KMS-11 (cell line): ENCODE measurements at regions not wholly inside any gene's neighbourhood (a gene's known extent, or its start where the extent isn't known, plus 50 kb on each side); places are given as distances from the start of the nearest gene placed in this dataset.

ENCODE experiments used
- H2AFZ ChIP-seq: fragments of 200-600 bp; sonication (generic); 2 replicates; pipeline ENCODE4 v1.6.1; 2016; ENCODE audit warnings: antibody characterized with exemption, mixed run types, low read depth
- H3K27ac ChIP-seq: fragments of 200-600 bp; sonication (generic); 2 replicates; pipeline ENCODE4 v1.6.1; 2016; ENCODE audit warnings: mild to moderate bottlenecking, mixed run types
- H3K27me3 ChIP-seq: fragments of 200-600 bp; sonication (generic); 2 replicates; pipeline ENCODE4 v1.6.1; 2017; ENCODE audit warnings: mild to moderate bottlenecking, low read depth, mixed run types, moderate library complexity; ENCODE audit not compliant: insufficient read depth
- H3K36me3 ChIP-seq: fragments of 200-600 bp; sonication (generic); 2 replicates; pipeline ENCODE4 v1.6.1; 2017; ENCODE audit warnings: mild to moderate bottlenecking, mixed run types; ENCODE audit not compliant: insufficient read depth
- H3K4me1 ChIP-seq: fragments of 200-600 bp; sonication (generic); 2 replicates; pipeline ENCODE4 v1.6.1; 2016; ENCODE audit warnings: mild to moderate bottlenecking, low read depth, mixed run types; ENCODE audit not compliant: poor library complexity, severe bottlenecking
- H3K4me2 ChIP-seq: fragments of 200-600 bp; sonication (generic); 2 replicates; pipeline ENCODE4 v1.7.0; 2016; ENCODE audit warnings: mild to moderate bottlenecking, mixed run types
- H3K4me3 ChIP-seq: fragments of 200-600 bp; sonication (generic); IDR thresholded peaks from 2 replicates; pipeline ENCODE4 v1.6.1; 2017; ENCODE audit warnings: low read depth, low read length, mixed read lengths; ENCODE audit not compliant: insufficient read depth
- H3K79me2 ChIP-seq: fragments of 200-600 bp; sonication (generic); 2 replicates; pipeline ENCODE4 v1.6.1; 2016; ENCODE audit warnings: low read depth, mixed run types; ENCODE audit not compliant: insufficient read depth
- H3K9ac ChIP-seq: fragments of 200-600 bp; sonication (generic); 2 replicates; pipeline ENCODE4 v1.6.1; 2016; ENCODE audit warnings: mild to moderate bottlenecking, mixed run types
- H4K20me1 ChIP-seq: fragments of 200-600 bp; sonication (generic); 2 replicates; pipeline ENCODE4 v1.6.1; 2016; ENCODE audit warnings: mild to moderate bottlenecking, mixed run types; ENCODE audit not compliant: insufficient read depth
- CTCF ChIP-seq: fragments of 200-600 bp; sonication (generic); conservative IDR thresholded peaks from 2 replicates; pipeline ENCODE4 v1.6.1; 2017; ENCODE audit warnings: low read depth, mild to moderate bottlenecking, antibody characterized with exemption, low read length, moderate library complexity, mixed read lengths

- H3K36me3 ChIP-seq = no peaks in the 10 kb centered on the region
- no peak overlapping the region for H2AFZ ChIP-seq
- no peaks in the 10 kb centered on the region for H4K20me1 ChIP-seq
- H3K4me3 ChIP-seq = no peak overlapping the region
- H3K4me1 ChIP-seq = peaks cover 8% of the 10 kb centered on the region
- no peak overlapping the region for H3K4me2 ChIP-seq
- H3K27ac ChIP-seq = no peak overlapping the region
- H3K27me3 ChIP-seq = no peaks in the 10 kb centered on the region
- H3K79me2 ChIP-seq = no peaks in the 10 kb centered on the region
- H3K9ac ChIP-seq = no peak overlapping the region
- TF ChIP-seq CTCF = no peak
Measured at GRCh38 chr3:25887907-25888306, 98.0 kb downstream of the OXSM start.

- no peak overlapping the region for H3K27ac ChIP-seq
- 0 out of 2 replicates have a peak overlapping the region, but pooled peaks have one; percentile 29 for H3K4me2 ChIP-seq
- H3K36me3 ChIP-seq = no peaks in the 10 kb centered on the region
- H3K27me3 ChIP-seq = no peaks in the 10 kb centered on the region
- H3K9ac ChIP-seq = no peak overlapping the region
- no peaks in the 10 kb centered on the region for H4K20me1 ChIP-seq
- H3K79me2 ChIP-seq = no peaks in the 10 kb centered on the region
- no peak for TF ChIP-seq CTCF
- H3K4me3 ChIP-seq = no peak overlapping the region
- no peak overlapping the region; the same call in 1 of the 2 replicates for H2AFZ ChIP-seq
- peaks cover 8% of the 10 kb centered on the region for H3K4me1 ChIP-seq
Measured at GRCh38 chr3:25888892-25889524, 99.1 kb downstream of the OXSM start.

- Histone ChIP-seq H3K27me3 (no peaks in the 10 kb centered on the region), H3K4me2 (0 out of 2 replicates have a peak overlapping the region, but pooled peaks have one; percentile 29), H3K4me3 (no peak overlapping the region), H3K9ac (no peak overlapping the region), H4K20me1 (no peaks in the 10 kb centered on the region), H3K36me3 (no peaks in the 10 kb centered on the region), H3K79me2 (no peaks in the 10 kb centered on the region), H3K4me1 (peaks cover 8% of the 10 kb centered on the region), H3K27ac (no peak overlapping the region), H2AFZ (no peak overlapping the region)
- no peak for TF ChIP-seq CTCF
Measured at GRCh38 chr3:25889525-25889917, 99.6 kb downstream of the OXSM start.

GRCh38 chr3:25894101-25894500 is 104.2 kb downstream of the OXSM start:
- Histone ChIP-seq H4K20me1 (no peaks in the 10 kb centered on the region), H3K79me2 (no peaks in the 10 kb centered on the region), H2AFZ (no peak overlapping the region), H3K4me2 (no peak overlapping the region), H3K27ac (no peak overlapping the region), H3K4me1 (peaks cover 5% of the 10 kb centered on the region), H3K36me3 (no peaks in the 10 kb centered on the region), H3K9ac (no peak overlapping the region), H3K27me3 (no peaks in the 10 kb centered on the region), H3K4me3 (no peak overlapping the region)
- TF ChIP-seq CTCF = no peak
